SK-N-SH (cell line): ENCODE measurements at regions not wholly inside any gene's neighbourhood (a gene's known extent, or its start where the extent isn't known, plus 50 kb on each side); places are given as distances from the start of the nearest gene placed in this dataset.

ENCODE experiments used
- CTCF ChIA-PET: fragments of 300-600, 350-600 bp; formaldehyde crosslinking; extraction: SDS; loops from one replicate; lab custom pipeline; 2021; lab: Yijun Ruan, JAX
- POLR2A ChIA-PET: fragments of 350-600 bp; sonication (Branson Sonifier 250); formaldehyde crosslinking; extraction: SDS; loops from one replicate; lab custom pipeline; 2020; ENCODE audit warnings: antibody characterized with exemption, inconsistent platforms; lab: Yijun Ruan, JAX
- DNase-seq: peaks from one replicate; pipeline ENCODE4 v3.0.0; 2012
- H2AFZ ChIP-seq: fragments of 200-600 bp; sonication (generic); 2 replicates; pipeline ENCODE4 v1.8.1; 2016; ENCODE audit warnings: antibody characterized with exemption, mild to moderate bottlenecking, low read depth
- H3F3A ChIP-seq: fragments of 200-600 bp; sonication (generic); replicated peaks from 2 replicates; pipeline ENCODE3; 2016; ENCODE audit warnings: antibody characterized with exemption, mild to moderate bottlenecking; ENCODE audit not compliant: insufficient read depth
- H3K27ac ChIP-seq, 2 experiments: fragments of 200-500 bp in 1 of 2; fragments of 200-600 bp in 1 of 2; sonication (Bioruptor generic) in 1 of 2; sonication (generic), shearing (Covaris generic) in 1 of 2; 2 replicates each; pipeline versions ENCODE4 v1.5.1 to v1.6.1; 2014 to 2016; ENCODE audit warnings: low read depth in 2 of 2, inconsistent platforms in 1 of 2, low read length in 1 of 2, mild to moderate bottlenecking in 1 of 2, mixed read lengths in 1 of 2
- H3K27me3 ChIP-seq: fragments of 200-600 bp; sonication (generic), shearing (Covaris generic); 2 replicates; pipeline ENCODE4 v1.6.1; 2016; ENCODE audit warnings: mixed run types; ENCODE audit not compliant: insufficient read depth
- H3K36me3 ChIP-seq, 2 experiments: fragments of 200-500 bp in 1 of 2; fragments of 200-600 bp in 1 of 2; sonication (Bioruptor generic) in 1 of 2; sonication (generic) in 1 of 2; replicated peaks in 1 of 2; 2 replicates each; pipeline versions ENCODE3 to v1.5.1; 2014 to 2016; ENCODE audit warnings: low read length in 1 of 2, mild to moderate bottlenecking in 1 of 2; ENCODE audit not compliant: insufficient read depth in 2 of 2, control insufficient read depth in 1 of 2
- H3K4me1 ChIP-seq, 2 experiments: fragments of 200-500 bp in 1 of 2; fragments of 200-600 bp in 1 of 2; sonication (Bioruptor generic) in 1 of 2; sonication (generic), shearing (Covaris generic) in 1 of 2; 2 replicates each; pipeline versions ENCODE4 v1.5.1 to v1.6.1; 2014 to 2016; ENCODE audit warnings: low read depth in 1 of 2, low read length in 1 of 2, mixed run types in 1 of 2; ENCODE audit not compliant: insufficient read depth in 2 of 2, control insufficient read depth in 1 of 2
- H3K4me2 ChIP-seq: fragments of 200-600 bp; sonication (generic), shearing (Covaris generic); 2 replicates; pipeline ENCODE4 v1.6.1; 2017; ENCODE audit warnings: mixed run types
- H3K4me3 ChIP-seq, 2 experiments: fragments of 200-500 bp in 1 of 2; fragments of 200-600 bp in 1 of 2; sonication (Bioruptor generic) in 1 of 2; sonication (generic), shearing (Covaris generic) in 1 of 2; 2 replicates each; pipeline versions ENCODE4 v1.5.1 to v1.8.1; 2014 to 2016; ENCODE audit warnings: low read depth in 2 of 2, inconsistent platforms in 1 of 2, low read length in 1 of 2, mild to moderate bottlenecking in 1 of 2, mixed read lengths in 1 of 2, moderate library complexity in 1 of 2
- H3K79me2 ChIP-seq: fragments of 200-600 bp; sonication (generic); 2 replicates; pipeline ENCODE4 v1.8.1; 2017; ENCODE audit warnings: mild to moderate bottlenecking; ENCODE audit not compliant: insufficient read depth
- H3K9ac ChIP-seq: fragments of 200-600 bp; sonication (generic); 2 replicates; pipeline ENCODE4 v1.6.1; 2017; ENCODE audit warnings: mixed run types
- H3K9me2 ChIP-seq: fragments of 200-600 bp; sonication (generic); 2 replicates; pipeline ENCODE4 v1.6.1; 2017; ENCODE audit warnings: mixed run types
- H3K9me3 ChIP-seq: fragments of 200-600 bp; sonication (generic); 2 replicates; pipeline ENCODE4 v1.6.1; 2017; ENCODE audit warnings: mixed run types, mild to moderate bottlenecking, moderate library complexity
- H4K20me1 ChIP-seq: fragments of 200-600 bp; sonication (generic); 2 replicates; pipeline ENCODE4 v1.6.1; 2017; ENCODE audit warnings: mild to moderate bottlenecking, mixed run types; ENCODE audit not compliant: insufficient read depth
- EP300 ChIP-seq, 2 experiments: IDR thresholded peaks; 2 replicates each; pipeline versions ENCODE4 v1.4.0 to v1.6.1; 2012; ENCODE audit warnings: borderline replicate concordance in 1 of 2, low read depth in 1 of 2, low read length in 1 of 2
- EZH2phosphoT487 ChIP-seq: fragments of 200-600 bp; sonication (generic); IDR thresholded peaks from 2 replicates; pipeline ENCODE4 v1.6.1; 2017; ENCODE audit warnings: low read depth, mixed run types, mild to moderate bottlenecking, antibody characterized with exemption, moderate library complexity, borderline replicate concordance
- FOXJ3 ChIP-seq: sonication (generic); formaldehyde crosslinking; IDR thresholded peaks from 2 replicates; pipeline ENCODE4 v1.5.1; 2020; ENCODE audit warnings: mild to moderate bottlenecking, missing genetic modification reagents
- GABPA ChIP-seq: IDR thresholded peaks from 2 replicates; pipeline ENCODE4 v1.4.0; 2012; ENCODE audit warnings: low read depth, mild to moderate bottlenecking
- MXI1 ChIP-seq: IDR thresholded peaks from 2 replicates; pipeline ENCODE4 v1.6.1; 2012; ENCODE audit warnings: mild to moderate bottlenecking, low read depth, low read length, improper control_type of control experiment
- RAD21 ChIP-seq: IDR thresholded peaks from 2 replicates; pipeline ENCODE4 v1.6.1; 2012; ENCODE audit warnings: mild to moderate bottlenecking, low read length
- RXRA ChIP-seq: IDR thresholded peaks from 2 replicates; pipeline ENCODE4 v1.4.0; 2012; ENCODE audit warnings: low read depth, mild to moderate bottlenecking, borderline replicate concordance
- SIN3A ChIP-seq: IDR thresholded peaks from 2 replicates; pipeline ENCODE4 v1.6.1; 2012; ENCODE audit warnings: low read depth, mild to moderate bottlenecking, low read length, moderate library complexity, borderline replicate concordance
- SMC3 ChIP-seq: IDR thresholded peaks from 2 replicates; pipeline ENCODE4 v1.6.1; 2012; ENCODE audit warnings: low read depth, low read length, improper control_type of control experiment
- TAF1 ChIP-seq: IDR thresholded peaks from 2 replicates; pipeline ENCODE4 v1.6.1; 2012; ENCODE audit warnings: low read depth, mild to moderate bottlenecking, low read length, moderate library complexity, borderline replicate concordance
- WGBS: methylation state at CpG from one replicate; pipeline ENCODE4 v1.1.6; 2017; ENCODE audit warnings: low lambda C conversion rate; 5-methylcytosine and 5-hydroxymethylcytosine counted together
- TF ChIP-seq, protein P1 (sequence below): fragments of 200-600 bp; sonication (generic); IDR thresholded peaks from 2 replicates; pipeline ENCODE4 v1.6.1; 2017; ENCODE audit warnings: antibody characterized with exemption, mild to moderate bottlenecking, moderate library complexity
- TF ChIP-seq, protein P2 (sequence below): fragments of 150-350 bp; IDR thresholded peaks from 2 replicates; pipeline ENCODE4 v1.6.1; 2017; ENCODE audit warnings: antibody characterized with exemption, low read length, low read depth, borderline replicate concordance

DNA sequence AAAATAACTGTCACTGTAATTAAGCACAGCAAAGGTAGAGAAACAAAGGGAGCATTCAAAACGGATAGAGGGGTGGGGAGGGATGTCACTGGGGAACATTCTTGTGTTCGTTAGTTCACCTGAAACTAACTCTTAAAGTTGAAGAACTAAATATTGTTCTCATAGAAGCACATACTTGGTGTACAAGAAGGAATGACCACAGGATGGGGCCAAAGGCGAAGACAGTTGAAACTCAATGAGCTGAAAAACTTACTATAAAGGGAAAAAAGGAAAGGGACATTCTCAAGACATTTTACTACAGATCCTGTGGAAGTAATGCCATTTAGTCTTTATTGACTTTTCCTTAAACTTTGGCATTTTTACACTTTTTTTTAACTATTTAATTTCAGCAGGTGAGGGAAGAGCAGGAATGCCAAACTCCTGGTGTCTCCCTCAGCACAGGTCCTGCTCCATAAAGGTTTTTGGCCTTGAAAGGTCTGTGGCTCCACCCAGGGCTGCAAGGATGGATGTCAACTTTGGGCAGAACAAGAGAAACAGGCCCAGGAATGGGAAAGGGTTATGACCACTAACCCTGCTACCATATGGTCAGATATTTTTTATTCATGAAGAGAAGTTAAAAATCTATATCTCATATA, 197.6 kb upstream of the RASA1 start:
- ChIA-PET CTCF (interaction anchor here (0.8 to 1.5 kb wide), 3 partner anchors 14 to 331 kb away, joined by 3 to 6 read pairs (median 3); no protein-coding TSS in a partner anchor), POLR2A (no interaction called here)
- H3K79me2 ChIP-seq, result no peaks in the 10 kb centered on the region
- no peaks in the 10 kb centered on the region for H3K9me3 ChIP-seq
- no peaks in the 10 kb centered on the region for H3K36me3 ChIP-seq
- H3F3A ChIP-seq, result peaks cover 9% of the 10 kb centered on the region
- WGBS, result 25% methylated on average over 3 of the region's 3 CpGs
- no peak overlapping the region for H3K9ac ChIP-seq
- no peaks in the 10 kb centered on the region for H3K9me2 ChIP-seq
- no peak for DNase-seq
- H3K4me2 ChIP-seq, result no peak overlapping the region
- no peak overlapping the region for H3K27ac ChIP-seq
- no peaks in the 10 kb centered on the region for H4K20me1 ChIP-seq
- peak overlapping the region; percentile 54 for H2AFZ ChIP-seq
- H3K4me1 ChIP-seq, result 0 out of 4 replicates have a peak, but pooled peaks cover 0 to 3% of the 10 kb centered on the region in 2 experiments
- TF ChIP-seq RXRA (no peak), FOXJ3 (no peak), MXI1 (no peak), EZH2phosphoT487 (no peak), TAF1 (no peak), RAD21 (peak; percentile 64), SMC3 (peak; percentile 53), GABPA (no peak), EP300 (IDR thresholded peaks at IDR 0.05; ENCODE audit: borderline replicate concordance in 1 of 2, low read depth in 1 of 2, low read length in 1 of 2) (no peak)
- TF ChIP-seq, protein P1, sequence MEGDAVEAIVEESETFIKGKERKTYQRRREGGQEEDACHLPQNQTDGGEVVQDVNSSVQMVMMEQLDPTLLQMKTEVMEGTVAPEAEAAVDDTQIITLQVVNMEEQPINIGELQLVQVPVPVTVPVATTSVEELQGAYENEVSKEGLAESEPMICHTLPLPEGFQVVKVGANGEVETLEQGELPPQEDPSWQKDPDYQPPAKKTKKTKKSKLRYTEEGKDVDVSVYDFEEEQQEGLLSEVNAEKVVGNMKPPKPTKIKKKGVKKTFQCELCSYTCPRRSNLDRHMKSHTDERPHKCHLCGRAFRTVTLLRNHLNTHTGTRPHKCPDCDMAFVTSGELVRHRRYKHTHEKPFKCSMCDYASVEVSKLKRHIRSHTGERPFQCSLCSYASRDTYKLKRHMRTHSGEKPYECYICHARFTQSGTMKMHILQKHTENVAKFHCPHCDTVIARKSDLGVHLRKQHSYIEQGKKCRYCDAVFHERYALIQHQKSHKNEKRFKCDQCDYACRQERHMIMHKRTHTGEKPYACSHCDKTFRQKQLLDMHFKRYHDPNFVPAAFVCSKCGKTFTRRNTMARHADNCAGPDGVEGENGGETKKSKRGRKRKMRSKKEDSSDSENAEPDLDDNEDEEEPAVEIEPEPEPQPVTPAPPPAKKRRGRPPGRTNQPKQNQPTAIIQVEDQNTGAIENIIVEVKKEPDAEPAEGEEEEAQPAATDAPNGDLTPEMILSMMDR, result peak; percentile 78
- TF ChIP-seq, protein P2, sequence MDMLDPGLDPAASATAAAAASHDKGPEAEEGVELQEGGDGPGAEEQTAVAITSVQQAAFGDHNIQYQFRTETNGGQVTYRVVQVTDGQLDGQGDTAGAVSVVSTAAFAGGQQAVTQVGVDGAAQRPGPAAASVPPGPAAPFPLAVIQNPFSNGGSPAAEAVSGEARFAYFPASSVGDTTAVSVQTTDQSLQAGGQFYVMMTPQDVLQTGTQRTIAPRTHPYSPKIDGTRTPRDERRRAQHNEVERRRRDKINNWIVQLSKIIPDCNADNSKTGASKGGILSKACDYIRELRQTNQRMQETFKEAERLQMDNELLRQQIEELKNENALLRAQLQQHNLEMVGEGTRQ, result no peak
- H3K27me3 ChIP-seq, result no peaks in the 10 kb centered on the region
- H3K4me3 ChIP-seq, result no peak overlapping the region

DNA sequence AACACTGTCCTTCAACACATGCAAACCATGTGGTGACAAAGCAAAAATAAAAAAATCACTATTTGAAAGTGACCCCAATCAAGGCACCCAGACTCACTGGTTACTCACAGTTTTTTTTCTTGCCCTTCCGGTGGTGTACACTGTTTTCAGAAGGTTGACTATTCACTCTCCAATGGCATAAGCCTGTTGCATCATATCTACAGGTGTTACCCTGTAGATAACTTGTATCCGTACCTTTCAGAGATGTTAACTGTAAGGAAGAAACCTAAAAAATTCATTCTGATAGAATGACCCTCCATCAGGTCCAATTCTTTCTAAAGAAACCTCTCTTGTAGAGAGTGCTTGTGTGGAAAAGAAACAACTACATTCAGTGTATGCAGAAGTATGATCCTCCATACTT, 193.6 kb upstream of the RASA1 start:
- Histone ChIP-seq H3K4me2 (no peak overlapping the region), H3K27me3 (no peaks in the 10 kb centered on the region), H4K20me1 (no peaks in the 10 kb centered on the region), H3F3A (peaks cover 11% of the 10 kb centered on the region), H2AFZ (no peak overlapping the region), H3K27ac (no peak overlapping the region), H3K36me3 (no peaks in the 10 kb centered on the region), H3K4me1 (peaks cover 0 to 3% of the 10 kb centered on the region in 2 experiments; a peak in 1 of 4 replicates), H3K9me3 (no peaks in the 10 kb centered on the region), H3K9ac (no peak overlapping the region), H3K9me2 (no peaks in the 10 kb centered on the region), H3K4me3 (no peak overlapping the region), H3K79me2 (no peaks in the 10 kb centered on the region)
- CTCF ChIA-PET, result no interaction called here
- 91% methylated on average over 2 of the region's 2 CpGs for WGBS
- no peak for TF ChIP-seq SIN3A
- DNase-seq, result no peak
- POLR2A ChIA-PET, result no interaction called here
